DOHH2 (cell line): ENCODE measurements at regions not wholly inside any gene's neighbourhood (a gene's known extent, or its start where the extent isn't known, plus 50 kb on each side); places are given as distances from the start of the nearest gene placed in this dataset.

ENCODE experiments used
- H3F3A ChIP-seq: fragments of 200-600 bp; sonication (generic), shearing (Covaris generic); 2 replicates; pipeline ENCODE4 v1.6.0; 2016; ENCODE audit warnings: antibody characterized with exemption, mild to moderate bottlenecking; ENCODE audit not compliant: control insufficient read depth, insufficient read depth
- H3K27ac ChIP-seq: fragments of 200-600 bp; sonication (generic); 2 replicates; pipeline ENCODE4 v1.5.1; 2014; ENCODE audit warnings: low read depth, mild to moderate bottlenecking, low read length, moderate library complexity
- H3K27me3 ChIP-seq: fragments of 200-600 bp; sonication (generic); 2 replicates; pipeline ENCODE4 v1.6.1; 2014; ENCODE audit warnings: mild to moderate bottlenecking, low read length, mixed read lengths; ENCODE audit not compliant: control insufficient read depth
- H3K36me3 ChIP-seq: fragments of 200-600 bp; sonication (generic); 2 replicates; pipeline ENCODE4 v1.6.1; 2014; ENCODE audit warnings: mild to moderate bottlenecking, low read length, moderate library complexity, mixed read lengths; ENCODE audit not compliant: control insufficient read depth
- H3K4me1 ChIP-seq: fragments of 200-600 bp; sonication (generic); 2 replicates; pipeline ENCODE4 v1.6.1; 2014; ENCODE audit warnings: mild to moderate bottlenecking, low read length, mixed read lengths; ENCODE audit not compliant: control insufficient read depth
- H3K4me2 ChIP-seq: fragments of 200-600 bp; sonication (generic); 2 replicates; pipeline ENCODE4 v1.6.0; 2014; ENCODE audit warnings: mild to moderate bottlenecking, low read length, moderate library complexity
- H3K4me3 ChIP-seq: fragments of 200-600 bp; sonication (generic); 2 replicates; pipeline ENCODE4 v1.5.1; 2014; ENCODE audit warnings: mild to moderate bottlenecking, low read length, mixed read lengths
- H3K79me2 ChIP-seq: fragments of 200-600 bp; sonication (generic); 2 replicates; pipeline ENCODE4 v1.6.1; 2014; ENCODE audit warnings: mild to moderate bottlenecking, low read length, mixed read lengths; ENCODE audit not compliant: control insufficient read depth
- H3K9me2 ChIP-seq: fragments of 200-600 bp; sonication (generic); replicated peaks from 2 replicates; pipeline ENCODE4 v1.6.1; 2014; ENCODE audit warnings: mild to moderate bottlenecking, low read length, mixed read lengths; ENCODE audit not compliant: control insufficient read depth
- H3K9me3 ChIP-seq: fragments of 200-600 bp; sonication (generic); 2 replicates; pipeline ENCODE4 v1.6.1; 2014; ENCODE audit warnings: antibody characterized with exemption, low read length, mixed read lengths; ENCODE audit not compliant: control insufficient read depth, insufficient read depth
- H4K20me1 ChIP-seq: fragments of 200-600 bp; sonication (generic); 2 replicates; pipeline ENCODE4 v1.6.0; 2014; ENCODE audit warnings: low read depth, mild to moderate bottlenecking, antibody characterized with exemption, low read length, moderate library complexity; ENCODE audit not compliant: control insufficient read depth, insufficient read depth
- EZH2phosphoT487 ChIP-seq: fragments of 200-600 bp; sonication (generic); IDR thresholded peaks from 2 replicates; pipeline ENCODE4 v1.6.1; 2017; ENCODE audit warnings: borderline replicate concordance, mild to moderate bottlenecking, antibody characterized with exemption, low read length, moderate library complexity, mixed read lengths
- TF ChIP-seq, protein P1 (sequence below): fragments of 200-600 bp; sonication (generic); IDR thresholded peaks from one replicate; pipeline ENCODE4 v1.5.1; 2014; ENCODE audit warnings: antibody characterized with exemption, mild to moderate bottlenecking, low read depth, low read length; ENCODE audit not compliant: poor library complexity, severe bottlenecking

DNA sequence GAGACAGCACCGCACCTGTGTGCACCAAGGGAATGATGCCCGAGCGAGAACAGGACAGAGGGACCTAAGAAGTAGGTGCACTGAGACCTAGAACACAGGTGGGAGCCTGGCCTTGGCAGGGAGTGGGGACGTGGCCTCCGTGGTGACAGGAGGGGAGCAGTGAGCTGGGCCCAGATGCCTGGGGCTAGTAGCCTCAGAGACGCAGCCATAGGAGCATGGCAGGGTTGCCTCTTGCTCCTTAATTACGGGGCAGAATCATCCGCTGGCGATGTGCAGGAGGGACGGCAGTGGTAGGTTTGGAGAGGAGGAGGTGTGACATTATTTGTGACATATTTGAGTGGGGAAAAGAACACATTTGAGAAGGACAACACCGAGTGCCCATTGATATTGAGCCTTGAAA, 57.0 kb upstream of the HPCAL1 start:
- TF ChIP-seq EZH2phosphoT487: no peak
- TF ChIP-seq, protein P1, sequence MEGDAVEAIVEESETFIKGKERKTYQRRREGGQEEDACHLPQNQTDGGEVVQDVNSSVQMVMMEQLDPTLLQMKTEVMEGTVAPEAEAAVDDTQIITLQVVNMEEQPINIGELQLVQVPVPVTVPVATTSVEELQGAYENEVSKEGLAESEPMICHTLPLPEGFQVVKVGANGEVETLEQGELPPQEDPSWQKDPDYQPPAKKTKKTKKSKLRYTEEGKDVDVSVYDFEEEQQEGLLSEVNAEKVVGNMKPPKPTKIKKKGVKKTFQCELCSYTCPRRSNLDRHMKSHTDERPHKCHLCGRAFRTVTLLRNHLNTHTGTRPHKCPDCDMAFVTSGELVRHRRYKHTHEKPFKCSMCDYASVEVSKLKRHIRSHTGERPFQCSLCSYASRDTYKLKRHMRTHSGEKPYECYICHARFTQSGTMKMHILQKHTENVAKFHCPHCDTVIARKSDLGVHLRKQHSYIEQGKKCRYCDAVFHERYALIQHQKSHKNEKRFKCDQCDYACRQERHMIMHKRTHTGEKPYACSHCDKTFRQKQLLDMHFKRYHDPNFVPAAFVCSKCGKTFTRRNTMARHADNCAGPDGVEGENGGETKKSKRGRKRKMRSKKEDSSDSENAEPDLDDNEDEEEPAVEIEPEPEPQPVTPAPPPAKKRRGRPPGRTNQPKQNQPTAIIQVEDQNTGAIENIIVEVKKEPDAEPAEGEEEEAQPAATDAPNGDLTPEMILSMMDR: no peak
- Histone ChIP-seq H3K27ac (no peak overlapping the region), H3K9me2 (no peaks in the 10 kb centered on the region), H4K20me1 (no peaks in the 10 kb centered on the region), H3K79me2 (no peaks in the 10 kb centered on the region), H3K4me3 (no peak overlapping the region), H3F3A (no peaks in the 10 kb centered on the region), H3K9me3 (peaks cover 11% of the 10 kb centered on the region), H3K4me2 (no peak overlapping the region), H3K4me1 (no peaks in the 10 kb centered on the region), H3K36me3 (no peaks in the 10 kb centered on the region), H3K27me3 (peaks cover 3% of the 10 kb centered on the region)

DNA sequence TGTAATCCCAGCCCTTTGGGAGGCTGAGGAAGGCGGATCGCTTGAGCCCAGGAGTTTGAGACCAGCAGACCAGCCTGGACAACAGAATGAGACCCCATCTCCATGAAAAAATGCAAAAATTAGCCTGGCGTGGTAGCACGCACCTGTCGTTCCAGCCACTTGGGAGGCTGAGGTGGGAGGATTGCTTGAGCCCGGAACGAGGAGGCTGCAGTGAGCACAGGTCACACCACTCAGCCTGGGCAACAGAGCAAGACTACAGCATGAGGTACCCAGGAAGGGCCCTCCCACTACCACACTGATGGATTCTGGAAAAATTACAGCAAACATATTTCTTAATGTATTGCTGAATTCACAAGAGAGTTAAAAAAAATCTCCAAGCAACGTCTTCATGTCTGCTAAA, 56.3 kb upstream of the HPCAL1 start:
- Histone ChIP-seq H3K36me3 (no peaks in the 10 kb centered on the region), H3K4me2 (no peak overlapping the region), H3K27ac (no peak overlapping the region), H3K4me1 (no peaks in the 10 kb centered on the region), H3F3A (no peaks in the 10 kb centered on the region), H4K20me1 (no peaks in the 10 kb centered on the region), H3K9me2 (no peaks in the 10 kb centered on the region), H3K9me3 (peaks cover 11% of the 10 kb centered on the region), H3K79me2 (no peaks in the 10 kb centered on the region), H3K4me3 (no peak overlapping the region), H3K27me3 (peaks cover 3% of the 10 kb centered on the region)
- TF ChIP-seq, protein P1: no peak
- TF ChIP-seq EZH2phosphoT487: no peak

DNA sequence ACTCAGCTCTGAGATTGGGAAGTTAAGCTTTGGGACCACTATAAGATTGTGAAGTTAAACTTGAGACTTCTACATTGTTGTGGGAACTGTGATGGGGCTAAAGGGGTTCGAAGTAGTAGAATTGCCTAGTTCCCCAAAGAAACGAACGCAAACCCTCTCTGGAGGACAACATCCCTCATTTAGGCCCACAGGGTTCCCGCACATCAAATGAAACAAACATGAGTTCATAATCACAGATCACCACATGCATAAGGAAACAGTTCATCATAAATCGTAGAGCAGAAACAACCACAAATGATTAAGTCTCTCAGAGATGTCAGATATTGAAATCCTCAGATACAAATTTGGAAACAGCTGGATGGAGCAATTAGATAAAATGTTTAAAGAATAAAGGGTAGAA, 55.9 kb upstream of the HPCAL1 start:
- TF ChIP-seq, protein P1: no peak
- TF ChIP-seq EZH2phosphoT487: no peak
- H3K27ac ChIP-seq: no peak overlapping the region

DNA sequence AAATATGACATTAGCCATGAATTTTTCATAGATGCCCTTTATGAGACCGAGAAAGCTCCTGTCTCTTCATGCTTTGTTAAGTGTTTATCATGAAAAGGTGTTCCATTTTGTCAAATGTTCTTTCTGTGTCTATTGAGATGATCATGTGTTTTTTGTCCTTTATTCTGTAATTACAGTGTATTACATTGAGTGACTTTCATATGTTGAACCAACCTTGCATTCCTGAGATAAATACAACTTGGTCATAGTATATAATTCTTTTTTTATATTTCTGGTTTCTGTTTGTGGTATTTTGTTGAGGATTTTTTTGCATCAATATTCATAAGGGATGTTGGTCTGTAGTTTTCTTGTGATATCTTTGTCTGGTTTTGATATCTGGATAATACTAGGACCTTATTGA, 52.9 kb upstream of the HPCAL1 start:
- TF ChIP-seq EZH2phosphoT487: no peak
- TF ChIP-seq, protein P1: no peak
- Histone ChIP-seq H3K27ac (no peak overlapping the region), H3K4me1 (no peaks in the 10 kb centered on the region), H3K4me3 (no peak overlapping the region), H3K79me2 (no peaks in the 10 kb centered on the region), H3K27me3 (peaks cover 3% of the 10 kb centered on the region), H3K36me3 (no peaks in the 10 kb centered on the region), H4K20me1 (no peaks in the 10 kb centered on the region), H3F3A (no peaks in the 10 kb centered on the region), H3K4me2 (no peak overlapping the region), H3K9me3 (peaks cover 11% of the 10 kb centered on the region), H3K9me2 (no peaks in the 10 kb centered on the region)

More for the DNA sequence above, 55.9 kb upstream of the HPCAL1 start:
- Histone ChIP-seq H3K4me2 (no peak overlapping the region), H3K9me3 (peaks cover 11% of the 10 kb centered on the region), H3F3A (no peaks in the 10 kb centered on the region), H3K79me2 (no peaks in the 10 kb centered on the region), H3K27me3 (peaks cover 3% of the 10 kb centered on the region), H3K4me3 (no peak overlapping the region), H3K9me2 (no peaks in the 10 kb centered on the region), H3K36me3 (no peaks in the 10 kb centered on the region), H3K4me1 (no peaks in the 10 kb centered on the region), H4K20me1 (no peaks in the 10 kb centered on the region)
